SK-N-SH treated with all-trans-retinoic acid at 6 μM for 48 hours (cell line): ENCODE measurements at regions not wholly inside any gene's neighbourhood (a gene's known extent, or its start where the extent isn't known, plus 50 kb on each side); places are given as distances from the start of the nearest gene placed in this dataset.

Experiments
- ARNTL ChIP-seq: fragments of 450-650 bp; formaldehyde crosslinking; IDR thresholded peaks from 2 replicates; pipeline ENCODE4 v1.5.0; 2020; ENCODE audit warnings: low read depth, mild to moderate bottlenecking, moderate library complexity, borderline replicate concordance
- CREB5 ChIP-seq: fragments of 250-450 bp; sonication (Bioruptor Pico); IDR thresholded peaks from 2 replicates; pipeline ENCODE4 v1.5.1; 2020; ENCODE audit warnings: low read depth, mild to moderate bottlenecking, moderate library complexity
- ESRRG ChIP-seq: fragments of 250-450 bp; sonication (Bioruptor Pico); IDR thresholded peaks from 2 replicates; pipeline ENCODE4 v1.6.1; 2021; ENCODE audit warnings: mild to moderate bottlenecking
- OSR1 ChIP-seq: fragments of 250-450 bp; sonication (Bioruptor Pico); IDR thresholded peaks from 2 replicates; pipeline ENCODE4 v1.8.0; 2022; ENCODE audit warnings: moderate library complexity, mild to moderate bottlenecking, inconsistent platforms
- PATZ1 ChIP-seq: fragments of 250-450 bp; sonication (Bioruptor Pico); IDR thresholded peaks from 2 replicates; pipeline ENCODE4 v1.8.0; 2020; ENCODE audit warnings: mild to moderate bottlenecking, moderate library complexity, borderline replicate concordance
- PPARA ChIP-seq: fragments of 250-450 bp; sonication (Bioruptor Pico); IDR thresholded peaks from 2 replicates; pipeline ENCODE4 v1.5.0; 2020; ENCODE audit warnings: mild to moderate bottlenecking, borderline replicate concordance
- SNAI2 ChIP-seq: fragments of 250-450 bp; sonication (Bioruptor Pico); IDR thresholded peaks from 2 replicates; pipeline ENCODE4 v1.5.0; 2020; ENCODE audit warnings: mild to moderate bottlenecking, moderate library complexity
- TOX ChIP-seq: fragments of 250-450 bp; sonication (Bioruptor Pico); IDR thresholded peaks from 2 replicates; pipeline ENCODE4 v1.8.0; 2021; ENCODE audit warnings: mild to moderate bottlenecking, moderate library complexity, borderline replicate concordance
- TSHZ2 ChIP-seq: fragments of 250-450 bp; sonication (Bioruptor Pico); IDR thresholded peaks from 2 replicates; pipeline ENCODE4 v1.5.0; 2020; ENCODE audit warnings: mild to moderate bottlenecking, moderate library complexity
- ZFP30 ChIP-seq: fragments of 450-650 bp; formaldehyde crosslinking; IDR thresholded peaks from 2 replicates; pipeline ENCODE4 v1.5.0; 2022; ENCODE audit warnings: mild to moderate bottlenecking, moderate library complexity
- ZNF565 ChIP-seq: fragments of 450-650 bp; formaldehyde crosslinking; conservative IDR thresholded peaks from 2 replicates; pipeline ENCODE4 v1.5.0; 2020; ENCODE audit warnings: low read depth, mild to moderate bottlenecking, moderate library complexity
- ZNF8 ChIP-seq: fragments of 450-650 bp; formaldehyde crosslinking; IDR thresholded peaks from 2 replicates; pipeline ENCODE4 v1.5.0; 2020; ENCODE audit warnings: mild to moderate bottlenecking, moderate library complexity
- TF ChIP-seq, protein P1 (sequence below): fragments of 250-450 bp; sonication (Bioruptor Pico); IDR thresholded peaks from 2 replicates; pipeline ENCODE4 v1.8.0; 2021; ENCODE audit warnings: low read depth, mild to moderate bottlenecking, moderate library complexity, borderline replicate concordance

DNA sequence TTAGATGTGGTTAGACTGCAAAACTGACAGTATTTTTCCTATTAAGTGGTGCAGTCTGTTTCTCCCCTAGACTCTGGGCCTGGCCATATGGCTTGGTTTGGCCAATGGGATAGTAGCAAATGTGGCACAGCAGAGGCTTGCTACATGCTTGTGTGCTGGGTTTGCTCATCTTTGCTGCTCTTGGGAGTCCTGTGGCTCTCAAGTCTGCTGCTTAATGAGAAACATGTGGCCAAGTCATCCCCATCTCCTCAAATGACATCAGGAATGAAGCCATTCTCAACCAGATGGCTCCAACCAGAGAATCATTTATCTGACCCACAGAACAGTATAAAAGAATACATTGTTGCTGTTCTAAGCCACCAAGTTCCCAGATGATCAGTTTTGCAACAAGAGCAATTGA is 57.1 kb upstream of the PAX3 start:
- TF ChIP-seq ARNTL (no peak), CREB5 (CRISPR knock-in tag) (0 out of 2 replicates have a peak, but pooled peaks have one; percentile 14), OSR1 (CRISPR knock-in tag) (no peak), ZNF565 (CRISPR knock-in tag) (no peak), PATZ1 (CRISPR knock-in tag) (no peak), ZNF8 (CRISPR knock-in tag) (no peak), ZFP30 (CRISPR knock-in tag) (no peak), SNAI2 (no peak), PPARA (no peak), TOX (CRISPR knock-in tag) (no peak), TSHZ2 (CRISPR knock-in tag) (no peak), ESRRG (no peak)
- TF ChIP-seq, protein P1, sequence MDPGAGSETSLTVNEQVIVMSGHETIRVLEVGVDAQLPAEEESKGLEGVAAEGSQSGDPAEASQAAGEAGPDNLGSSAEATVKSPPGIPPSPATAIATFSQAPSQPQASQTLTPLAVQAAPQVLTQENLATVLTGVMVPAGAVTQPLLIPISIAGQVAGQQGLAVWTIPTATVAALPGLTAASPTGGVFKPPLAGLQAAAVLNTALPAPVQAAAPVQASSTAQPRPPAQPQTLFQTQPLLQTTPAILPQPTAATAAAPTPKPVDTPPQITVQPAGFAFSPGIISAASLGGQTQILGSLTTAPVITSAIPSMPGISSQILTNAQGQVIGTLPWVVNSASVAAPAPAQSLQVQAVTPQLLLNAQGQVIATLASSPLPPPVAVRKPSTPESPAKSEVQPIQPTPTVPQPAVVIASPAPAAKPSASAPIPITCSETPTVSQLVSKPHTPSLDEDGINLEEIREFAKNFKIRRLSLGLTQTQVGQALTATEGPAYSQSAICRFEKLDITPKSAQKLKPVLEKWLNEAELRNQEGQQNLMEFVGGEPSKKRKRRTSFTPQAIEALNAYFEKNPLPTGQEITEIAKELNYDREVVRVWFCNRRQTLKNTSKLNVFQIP (CRISPR knock-in tag) = no peak
